ENCODE measurements at regions not wholly inside any gene's neighbourhood (a gene's known extent, or its start where the extent isn't known, plus 50 kb on each side); places are given as distances from the start of the nearest gene placed in this dataset.
"Not testable (repeated sequence)": the region's sequence is repeated elsewhere in the genome, so short reads cannot be mapped to it uniquely, and the experiment has no call there.

- DNase-seq (ENCODE audit: low read depth in 2 of 2, low spot score in 1 of 2) = no peak
Measured at GRCh38 chr5:124521461-124522230, 224.8 kb downstream of the ZNF608 start.

GRCh38 chr5:124519396-124519795, 227.0 kb downstream of the ZNF608 start:
- DNase-seq (ENCODE audit: low read depth in 2 of 2, low spot score in 1 of 2) = no peak

- no peak for DNase-seq (ENCODE audit: low read depth in 2 of 2, low spot score in 1 of 2)
Measured at GRCh38 chr5:124516567-124516966, 229.9 kb downstream of the ZNF608 start.

DNA sequence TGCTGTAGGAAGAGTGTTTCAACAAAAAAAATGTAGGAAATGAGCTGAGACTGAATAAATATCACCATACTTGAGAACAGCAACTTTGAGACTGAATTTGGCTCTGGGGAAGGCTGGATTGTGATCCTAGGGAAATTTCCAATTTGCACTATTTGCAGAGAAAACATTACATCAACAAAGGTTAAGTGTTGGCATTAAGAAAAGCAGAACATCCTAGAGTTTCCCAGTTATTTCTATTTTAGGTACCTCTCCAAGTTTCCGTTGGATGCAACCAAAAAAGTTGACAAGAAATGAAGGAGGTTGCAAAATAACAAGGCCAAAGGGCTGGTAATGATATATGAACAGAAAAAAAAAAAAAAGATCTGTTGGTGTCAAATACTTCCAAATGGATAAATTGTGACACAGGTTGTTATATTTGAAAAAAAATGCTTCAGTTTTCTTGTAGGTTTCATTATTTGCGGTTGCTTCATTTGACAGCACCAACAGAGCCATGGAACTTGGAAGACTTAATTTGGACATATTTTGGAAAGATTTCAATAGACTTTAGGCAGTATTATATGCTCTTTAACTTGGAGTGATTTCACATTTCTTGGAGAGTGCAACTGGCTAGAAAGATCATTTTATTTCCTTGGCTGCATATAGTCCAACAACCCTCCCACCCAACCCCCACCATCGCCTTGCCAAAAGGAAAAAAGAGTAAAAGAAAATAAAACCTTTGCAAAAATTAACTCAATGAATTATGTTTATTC, 230.8 kb downstream of the ZNF608 start:
- no peak for DNase-seq (ENCODE audit: low read depth in 2 of 2, low spot score in 1 of 2)

DNA sequence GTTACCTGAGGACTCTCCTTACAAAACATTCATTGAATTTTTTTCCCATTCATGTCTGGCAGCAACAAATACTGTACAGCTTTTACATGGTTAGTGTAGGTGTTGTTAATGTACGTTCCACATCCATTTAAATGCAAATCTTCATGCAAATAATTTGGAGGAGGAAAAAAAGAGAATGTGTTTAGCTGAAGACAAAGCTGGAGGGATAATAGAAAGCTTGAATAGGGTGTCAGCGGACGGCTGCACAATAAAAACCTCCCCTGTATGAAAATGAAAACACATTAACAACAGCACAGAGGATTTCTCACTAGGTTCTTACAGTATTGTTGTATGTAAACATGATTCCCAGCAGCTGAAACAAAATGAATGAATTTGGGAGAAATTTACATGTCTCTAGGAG, 231.5 kb downstream of the ZNF608 start:
- DNase-seq (ENCODE audit: low read depth in 2 of 2, low spot score in 1 of 2) = no peak

DNA sequence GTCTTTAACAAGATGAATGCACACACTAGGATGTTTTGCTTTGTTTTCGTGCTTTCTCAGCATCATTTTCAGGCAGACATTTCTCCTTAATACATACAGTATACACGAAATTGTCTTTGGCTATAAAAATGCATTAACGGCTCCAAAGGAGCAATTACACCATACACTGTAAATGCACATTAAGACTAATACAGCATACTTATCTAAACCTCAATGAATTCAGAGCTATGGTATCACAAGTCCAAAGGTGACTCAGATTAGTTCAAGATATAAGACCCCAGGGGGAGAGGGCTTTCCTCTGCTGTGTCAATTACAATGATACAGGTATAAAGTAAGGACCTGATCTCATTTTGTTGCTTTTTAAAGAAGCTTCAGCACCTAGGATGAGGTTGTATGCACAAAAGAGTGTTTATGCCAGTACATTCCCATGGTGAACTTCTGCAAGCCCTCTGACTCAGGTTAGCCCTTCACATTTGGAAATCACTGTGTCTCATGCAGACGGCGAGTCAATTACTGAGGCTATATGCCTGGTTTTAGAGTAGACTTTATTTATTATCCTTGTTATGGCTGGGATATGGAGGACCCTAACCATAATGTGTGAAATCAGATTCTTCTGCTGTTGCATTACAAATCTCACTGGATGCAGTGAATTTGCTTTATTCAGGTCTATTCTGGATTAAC, 233.3 kb downstream of the ZNF608 start:
- no peak for DNase-seq (ENCODE audit: low read depth in 2 of 2, low spot score in 1 of 2)

DNA sequence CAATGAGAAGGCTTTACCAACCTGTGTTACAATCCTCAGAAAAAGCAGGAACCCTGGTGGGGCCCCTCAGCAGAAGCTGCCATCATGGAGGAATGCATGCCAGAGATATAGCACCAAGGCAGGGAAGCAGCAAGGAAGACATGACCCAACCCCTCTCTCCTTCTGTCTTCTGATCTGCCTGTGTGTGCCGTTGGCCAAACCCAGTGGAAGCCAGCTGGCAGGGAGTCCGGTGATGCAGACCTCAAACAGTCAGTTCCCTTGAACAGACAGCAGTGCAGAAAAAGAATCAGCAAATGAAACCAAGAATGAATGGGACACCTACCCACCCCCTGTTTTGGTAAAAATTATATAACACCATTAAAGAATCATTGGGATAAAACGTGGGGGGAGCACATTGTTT, 234.2 kb downstream of the ZNF608 start:
- no peak for DNase-seq (ENCODE audit: low read depth in 2 of 2, low spot score in 1 of 2)

GRCh38 chr5:124511791-124512190, 234.6 kb downstream of the ZNF608 start:
- no peak for DNase-seq (ENCODE audit: low read depth in 2 of 2, low spot score in 1 of 2)

DNA sequence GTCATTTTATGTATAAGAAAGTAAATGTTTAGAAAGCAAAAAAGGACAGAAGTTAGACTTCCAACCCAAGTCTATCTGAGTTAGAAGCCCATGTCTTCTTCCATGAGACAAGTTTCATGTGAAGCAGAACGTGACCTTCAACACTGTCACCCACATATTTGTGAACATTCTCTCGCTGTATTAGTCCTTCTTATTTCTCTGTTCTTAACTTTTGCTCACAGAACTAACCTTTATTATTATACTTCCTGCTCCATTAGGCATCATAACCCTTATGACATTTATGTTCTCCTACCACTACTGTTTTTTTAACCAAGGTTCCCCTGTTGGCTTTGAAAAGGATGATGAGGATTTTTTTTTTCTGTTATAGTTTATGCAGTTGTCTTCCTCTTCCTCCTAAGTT, 238.8 kb downstream of the ZNF608 start:
- no peak for DNase-seq (ENCODE audit: low read depth in 2 of 2, low spot score in 1 of 2)

- DNase-seq (ENCODE audit: low read depth in 2 of 2, low spot score in 1 of 2) = no peak
Measured at GRCh38 chr5:124504081-124504916, 242.1 kb downstream of the ZNF608 start.

GRCh38 chr5:124502551-124502950, 243.9 kb downstream of the ZNF608 start:
- DNase-seq (ENCODE audit: low read depth in 2 of 2, low spot score in 1 of 2) = no peak

- DNase-seq (ENCODE audit: low read depth in 2 of 2, low spot score in 1 of 2) = not testable (repeated sequence)
Measured at GRCh38 chr5:124499818-124500217, 246.6 kb downstream of the ZNF608 start.

GRCh38 chr5:124496968-124497367, 249.5 kb downstream of the ZNF608 start:
- DNase-seq (ENCODE audit: low read depth in 2 of 2, low spot score in 1 of 2) = not testable (repeated sequence)

DNA sequence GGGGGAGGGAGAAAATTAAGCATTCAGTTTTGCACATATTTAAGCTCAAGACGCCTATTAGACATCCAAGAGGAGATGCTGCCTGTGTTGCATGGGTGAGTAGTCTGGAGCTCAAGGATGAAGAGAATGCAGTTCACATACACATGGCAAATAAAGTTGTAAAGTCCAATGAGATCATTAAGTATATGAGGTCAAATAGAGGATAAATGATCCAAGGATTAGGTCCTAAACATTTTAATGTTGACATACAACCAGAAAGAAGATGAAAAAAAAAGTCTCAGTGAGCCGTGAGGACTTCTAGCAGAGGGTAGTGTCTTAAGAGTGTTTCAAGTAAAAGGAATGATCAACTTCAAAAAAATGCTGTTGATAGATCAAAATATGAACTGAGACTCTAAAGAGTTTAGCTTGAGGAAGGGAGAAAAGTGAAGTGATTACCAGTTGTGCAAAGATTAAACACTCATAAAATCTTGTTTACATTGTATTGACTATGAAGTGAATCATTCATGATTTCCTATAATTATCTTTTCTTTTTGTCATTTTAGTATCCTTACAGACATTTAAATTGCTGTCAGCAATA, 251.8 kb downstream of the ZNF608 start:
- no peak for DNase-seq (ENCODE audit: low read depth in 2 of 2, low spot score in 1 of 2)

DNA sequence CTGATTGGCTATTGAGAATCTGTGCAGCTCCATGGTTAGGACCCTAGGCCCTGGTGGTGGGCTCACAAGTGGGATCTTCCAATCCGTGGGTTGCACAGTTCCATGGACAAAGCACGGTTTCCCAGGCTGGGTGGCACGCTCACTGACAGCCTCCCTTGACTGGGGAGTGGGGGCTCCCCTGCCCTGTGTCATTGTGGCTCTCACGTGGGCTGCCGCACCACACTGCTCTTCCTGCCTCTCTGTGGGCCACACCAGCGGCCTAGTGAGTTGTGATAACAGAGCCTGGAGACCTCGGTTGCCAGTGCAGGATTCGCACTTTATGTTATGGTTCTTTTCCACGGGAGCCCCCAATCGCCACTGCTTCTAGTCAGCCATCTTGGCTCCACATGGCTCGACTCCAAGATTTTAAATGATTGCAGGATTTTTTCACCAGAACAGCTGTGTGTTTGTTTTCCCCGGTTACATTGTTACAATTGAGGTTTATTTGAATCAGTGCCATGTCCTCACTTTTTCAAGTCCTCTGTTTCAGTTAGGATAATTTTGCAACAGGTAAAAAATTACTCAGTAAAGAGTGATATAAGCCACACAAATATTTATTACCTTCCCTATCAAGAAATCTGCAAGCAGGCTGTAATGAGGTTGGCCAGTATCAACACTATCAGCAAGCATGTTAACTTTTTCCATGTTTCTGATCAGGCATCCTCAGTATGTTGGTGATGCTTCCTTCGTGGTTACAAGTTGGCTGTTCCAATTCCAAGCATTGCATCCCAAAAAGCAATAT, 253.8 kb downstream of the ZNF608 start:
- DNase-seq (ENCODE audit: low read depth in 2 of 2, low spot score in 1 of 2) = no peak

DNA sequence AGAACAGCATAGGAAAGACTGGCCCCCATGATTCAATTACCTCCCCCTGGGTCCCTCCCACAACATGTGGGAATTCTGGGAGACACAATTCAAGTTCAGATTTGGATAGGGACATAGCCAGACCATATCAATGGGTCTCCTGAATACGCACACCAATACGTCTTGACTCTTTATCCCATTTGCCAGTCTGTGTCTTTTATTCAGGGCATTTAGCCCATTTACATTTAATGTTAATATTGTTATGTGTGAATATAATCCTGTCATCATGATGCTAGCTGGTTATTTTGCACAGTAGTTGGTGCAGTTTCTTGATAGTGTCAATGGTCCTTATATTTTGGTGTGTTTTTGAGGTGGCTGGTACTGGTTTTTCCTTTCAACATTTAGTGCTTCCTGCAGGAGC, 256.1 kb downstream of the ZNF608 start:
- DNase-seq (ENCODE audit: low read depth in 2 of 2, low spot score in 1 of 2) = not testable (repeated sequence)

DNA sequence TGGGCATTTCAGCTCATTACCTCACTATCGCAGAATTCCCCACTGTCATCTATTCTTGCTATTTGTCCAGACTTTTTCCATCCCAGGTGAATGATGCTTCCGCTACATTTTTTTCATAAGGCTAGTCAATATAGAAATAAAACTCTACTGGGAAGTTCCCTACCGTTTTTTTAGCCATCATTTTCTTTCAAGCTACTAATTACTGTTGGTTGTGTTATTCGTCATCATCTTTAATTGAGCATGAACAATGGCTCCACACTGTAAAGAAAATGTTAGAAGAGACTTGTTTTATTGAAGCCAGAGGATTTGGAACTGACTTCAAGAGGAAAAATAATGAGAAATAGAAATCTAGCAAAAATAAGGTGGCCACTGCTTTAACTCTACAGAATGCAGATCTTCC, 265.0 kb downstream of the ZNF608 start:
- no peak for DNase-seq (ENCODE audit: low read depth in 2 of 2, low spot score in 1 of 2)

- DNase-seq (ENCODE audit: low read depth in 2 of 2, low spot score in 1 of 2) = no peak
Measured at GRCh38 chr5:124480964-124481363, 265.5 kb downstream of the ZNF608 start.

- DNase-seq (ENCODE audit: low read depth in 2 of 2, low spot score in 1 of 2) = no peak
Measured at GRCh38 chr5:124480022-124480421, 266.4 kb downstream of the ZNF608 start.

- DNase-seq (ENCODE audit: low read depth in 2 of 2, low spot score in 1 of 2) = no peak
Measured at GRCh38 chr5:124478264-124478663, 268.2 kb downstream of the ZNF608 start.
